Right lobe of liver (tissue), 4 donors: ENCODE measurements at regions not wholly inside any gene's neighbourhood (a gene's known extent, or its start where the extent isn't known, plus 50 kb on each side); places are given as distances from the start of the nearest gene placed in this dataset.

ENCODE experiments used
- POLR2A ChIP-seq: fragments of 450-650 bp; IDR thresholded peaks from one replicate; pipeline ENCODE4 v1.6.1; 2017; ENCODE audit warnings: antibody characterized with exemption, mild to moderate bottlenecking
- TF ChIP-seq, protein P1 (sequence below), 4 donors: fragments of 200-600 bp in 3 of 4; fragments of 450-650 bp in 1 of 4; IDR thresholded peaks; one replicate each; pipeline versions ENCODE4 v1.5.1 to v1.8.0; 2016 to 2022; ENCODE audit warnings: antibody characterized with exemption in 4 of 4, mild to moderate bottlenecking in 2 of 4
- donor health status: DM: no; HTN: no; CAD: no.
- donor health status: DM: no; HTN: no; CAD: no.
- donor health status: DM: no; HTN: yes; CAD: no.

DNA sequence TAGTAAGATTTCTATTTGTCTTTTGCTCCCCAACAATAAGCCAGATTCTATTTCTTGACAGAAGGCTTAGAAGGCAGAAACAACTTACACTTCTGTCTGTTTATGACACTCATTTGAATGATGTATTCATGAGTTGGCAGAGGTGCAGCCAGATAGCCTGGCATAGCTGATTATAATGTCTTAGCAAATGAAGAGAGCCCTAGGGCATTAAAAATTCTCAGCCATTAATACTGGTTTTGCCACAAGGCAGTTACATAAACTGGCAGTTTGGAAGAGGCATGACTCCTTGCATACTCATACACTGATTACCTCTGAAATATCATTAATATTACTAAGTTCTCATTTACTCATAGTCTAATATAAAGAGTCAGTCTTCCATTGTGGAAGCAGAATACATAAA is 728.5 kb upstream of the NDST4 start:
- TF ChIP-seq, protein P1, sequence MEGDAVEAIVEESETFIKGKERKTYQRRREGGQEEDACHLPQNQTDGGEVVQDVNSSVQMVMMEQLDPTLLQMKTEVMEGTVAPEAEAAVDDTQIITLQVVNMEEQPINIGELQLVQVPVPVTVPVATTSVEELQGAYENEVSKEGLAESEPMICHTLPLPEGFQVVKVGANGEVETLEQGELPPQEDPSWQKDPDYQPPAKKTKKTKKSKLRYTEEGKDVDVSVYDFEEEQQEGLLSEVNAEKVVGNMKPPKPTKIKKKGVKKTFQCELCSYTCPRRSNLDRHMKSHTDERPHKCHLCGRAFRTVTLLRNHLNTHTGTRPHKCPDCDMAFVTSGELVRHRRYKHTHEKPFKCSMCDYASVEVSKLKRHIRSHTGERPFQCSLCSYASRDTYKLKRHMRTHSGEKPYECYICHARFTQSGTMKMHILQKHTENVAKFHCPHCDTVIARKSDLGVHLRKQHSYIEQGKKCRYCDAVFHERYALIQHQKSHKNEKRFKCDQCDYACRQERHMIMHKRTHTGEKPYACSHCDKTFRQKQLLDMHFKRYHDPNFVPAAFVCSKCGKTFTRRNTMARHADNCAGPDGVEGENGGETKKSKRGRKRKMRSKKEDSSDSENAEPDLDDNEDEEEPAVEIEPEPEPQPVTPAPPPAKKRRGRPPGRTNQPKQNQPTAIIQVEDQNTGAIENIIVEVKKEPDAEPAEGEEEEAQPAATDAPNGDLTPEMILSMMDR (IDR thresholded peaks at IDR 0.05), result no peak
- TF ChIP-seq POLR2A, result no peak
